ENCODE measurements at regions not wholly inside any gene's neighbourhood (a gene's known extent, or its start where the extent isn't known, plus 50 kb on each side); places are given as distances from the start of the nearest gene placed in this dataset.

- WGBS, 2 donors, result 70 to 79% methylated on average over 5 of the region's 5 CpGs
- Histone ChIP-seq H3K36me3 (no peaks in the 10 kb centered on the region), H3K9me3 (no peaks in the 10 kb centered on the region), H3K4me1 (no peaks in the 10 kb centered on the region), H3K4me3 (no peak overlapping the region), H3K27ac (no peak overlapping the region), H3K27me3 (no peaks in the 10 kb centered on the region)
- DNase-seq, result no peak
- intact Hi-C loops (cut with DNase I), result no loop called here
- TF ChIP-seq CTCF (IDR thresholded peaks at IDR 0.05), result no peak
- TF ChIP-seq POLR2AphosphoS5 (IDR thresholded peaks at IDR 0.05), result no peak
- TF ChIP-seq EP300 (IDR thresholded peaks at IDR 0.05), result no peak
- TF ChIP-seq POLR2A (IDR thresholded peaks at IDR 0.05), result no peak
These were observed 77.7 kb upstream of the B3GAT1 start for GRCh38 chr11:134489728-134490127.

GRCh38 chr11:134488913-134489312, 76.9 kb upstream of the B3GAT1 start:
- Histone ChIP-seq H3K36me3 (no peaks in the 10 kb centered on the region), H3K4me3 (no peak overlapping the region), H3K27me3 (no peaks in the 10 kb centered on the region), H3K9me3 (no peaks in the 10 kb centered on the region), H3K27ac (no peak overlapping the region), H3K4me1 (no peaks in the 10 kb centered on the region)
- TF ChIP-seq CTCF (IDR thresholded peaks at IDR 0.05) (no peak), POLR2AphosphoS5 (IDR thresholded peaks at IDR 0.05) (no peak), EP300 (IDR thresholded peaks at IDR 0.05) (no peak), POLR2A (IDR thresholded peaks at IDR 0.05) (no peak)
- intact Hi-C loops (cut with DNase I), result no loop called here
- DNase-seq, result no peak
- 87 to 91% methylated on average over 9 of the region's 9 CpGs for WGBS, 2 donors

- no peaks in the 10 kb centered on the region for H3K9me3 ChIP-seq
- no peak overlapping the region for H3K27ac ChIP-seq
- TF ChIP-seq EP300 (IDR thresholded peaks at IDR 0.05) (no peak), CTCF (IDR thresholded peaks at IDR 0.05) (no peak), POLR2AphosphoS5 (IDR thresholded peaks at IDR 0.05) (no peak), POLR2A (IDR thresholded peaks at IDR 0.05) (no peak)
- no peak overlapping the region for H3K4me3 ChIP-seq
- 74 to 77% methylated on average over 4 of the region's 4 CpGs for WGBS, 2 donors
- H3K36me3 ChIP-seq, result no peaks in the 10 kb centered on the region
- intact Hi-C loops (cut with DNase I), result no loop called here
- H3K27me3 ChIP-seq, result no peaks in the 10 kb centered on the region
- no peaks in the 10 kb centered on the region for H3K4me1 ChIP-seq
- DNase-seq, result no peak
These were observed 76.5 kb upstream of the B3GAT1 start for GRCh38 chr11:134488512-134488911.

- no peaks in the 10 kb centered on the region for H3K27me3 ChIP-seq
- 72 to 85% methylated on average over 3 of the region's 3 CpGs for WGBS, 2 donors
- no peaks in the 10 kb centered on the region for H3K36me3 ChIP-seq
- H3K9me3 ChIP-seq, result no peaks in the 10 kb centered on the region
- TF ChIP-seq POLR2A (IDR thresholded peaks at IDR 0.05) (no peak), CTCF (IDR thresholded peaks at IDR 0.05) (no peak), EP300 (IDR thresholded peaks at IDR 0.05) (no peak), POLR2AphosphoS5 (IDR thresholded peaks at IDR 0.05) (no peak)
- H3K4me1 ChIP-seq, result no peaks in the 10 kb centered on the region
- intact Hi-C loops (cut with DNase I), result no loop called here
- H3K27ac ChIP-seq, result no peak overlapping the region
- H3K4me3 ChIP-seq, result no peak overlapping the region
- no peak for DNase-seq
These were observed 75.7 kb upstream of the B3GAT1 start for GRCh38 chr11:134487696-134488095.

- no peaks in the 10 kb centered on the region for H3K27me3 ChIP-seq
- H3K4me1 ChIP-seq, result no peaks in the 10 kb centered on the region
- no peak for DNase-seq
- 82 to 85% methylated on average over 6 of the region's 6 CpGs for WGBS, 2 donors
- intact Hi-C loops (cut with DNase I), result no loop called here
- TF ChIP-seq POLR2AphosphoS5 (IDR thresholded peaks at IDR 0.05) (no peak), CTCF (IDR thresholded peaks at IDR 0.05) (no peak), EP300 (IDR thresholded peaks at IDR 0.05) (no peak), POLR2A (IDR thresholded peaks at IDR 0.05) (no peak)
- H3K27ac ChIP-seq, result no peak overlapping the region
- no peaks in the 10 kb centered on the region for H3K9me3 ChIP-seq
- H3K36me3 ChIP-seq, result no peaks in the 10 kb centered on the region
- H3K4me3 ChIP-seq, result no peak overlapping the region
These were observed 74.7 kb upstream of the B3GAT1 start for GRCh38 chr11:134486704-134487103.

Data from sigmoid colon (tissue), 6 donors.